Brain microvascular endothelial cell (primary cell): ENCODE measurements at regions not wholly inside any gene's neighbourhood (a gene's known extent, or its start where the extent isn't known, plus 50 kb on each side); places are given as distances from the start of the nearest gene placed in this dataset.
A peak's percentile ranks its signal among the peaks of the same experiment; 100 is the strongest.

Experiments
- DNase-seq: peaks from one replicate; pipeline ENCODE4 v3.0.0-alpha.2; 2020
- H3K27ac ChIP-seq: fragments of 250-450 bp; sonication (Bioruptor Pico); 2 replicates; pipeline ENCODE4 v1.5.1; 2020; ENCODE audit warnings: mild to moderate bottlenecking, moderate library complexity
- H3K27me3 ChIP-seq: fragments of 250-450 bp; sonication (Bioruptor Pico); replicated peaks from 2 replicates; pipeline ENCODE4 v1.5.1; 2020; ENCODE audit warnings: mild to moderate bottlenecking
- H3K36me3 ChIP-seq: fragments of 250-450 bp; sonication (Bioruptor Pico); replicated peaks from 2 replicates; pipeline ENCODE4 v1.5.1; 2020; ENCODE audit warnings: mild to moderate bottlenecking
- H3K4me3 ChIP-seq: 2 replicates; pipeline ENCODE4 v1.5.1; 2011; ENCODE audit warnings: low read depth, mild to moderate bottlenecking, control low read depth, low read length, moderate library complexity
- CTCF ChIP-seq: IDR thresholded peaks from 2 replicates; pipeline ENCODE4 v1.5.1; 2011; ENCODE audit warnings: low read depth, mild to moderate bottlenecking, moderate library complexity, low read length, control low read depth, inconsistent platforms; ENCODE audit errors: missing control alignments
- in situ Hi-C: cut with HindIII; loops from 2 replicates; pipeline ENCODE4 v1.10.0; 2017; ENCODE audit warnings: low sequenced_read_pairs, low pct_ligation_motif_present

GRCh38 chr13:72648513-72649065, 78.8 kb downstream of the MZT1 start:
- no peak for DNase-seq
- H3K27me3 ChIP-seq: no peaks in the 10 kb centered on the region
- in situ Hi-C loops: no loop called here
- no peak overlapping the region for H3K4me3 ChIP-seq
- no peaks in the 10 kb centered on the region for H3K36me3 ChIP-seq
- peak; percentile 47 for TF ChIP-seq CTCF
- no peak overlapping the region for H3K27ac ChIP-seq

GRCh38 chr13:72647422-72647821, 80.0 kb downstream of the MZT1 start:
- no peak for TF ChIP-seq CTCF

GRCh38 chr13:72645521-72645920, 81.9 kb downstream of the MZT1 start:
- Histone ChIP-seq H3K27ac (no peak overlapping the region), H3K36me3 (no peaks in the 10 kb centered on the region), H3K27me3 (no peaks in the 10 kb centered on the region), H3K4me3 (no peak overlapping the region)
- in situ Hi-C loops: no loop called here
- no peak for DNase-seq
- TF ChIP-seq CTCF: no peak

More at GRCh38 chr13:72647422-72647821, 80.0 kb downstream of the MZT1 start:
- no peak for DNase-seq
- H3K27me3 ChIP-seq: no peaks in the 10 kb centered on the region
- no peaks in the 10 kb centered on the region for H3K36me3 ChIP-seq
- no peak overlapping the region for H3K4me3 ChIP-seq
- no peak overlapping the region for H3K27ac ChIP-seq
- in situ Hi-C loops: no loop called here

GRCh38 chr13:72643311-72643989, 84.0 kb downstream of the MZT1 start:
- H3K4me3 ChIP-seq: no peak overlapping the region
- TF ChIP-seq CTCF: peak; percentile 91
- H3K27me3 ChIP-seq: no peaks in the 10 kb centered on the region
- in situ Hi-C loops: no loop called here
- peak; percentile 70 for DNase-seq
- no peak overlapping the region for H3K27ac ChIP-seq
- H3K36me3 ChIP-seq: no peaks in the 10 kb centered on the region

- in situ Hi-C loops: no loop called here
These were observed 88.1 kb downstream of the MZT1 start for GRCh38 chr13:72639377-72639776.

More at GRCh38 chr13:72639377-72639776, 88.1 kb downstream of the MZT1 start:
- Histone ChIP-seq H3K27ac (no peak overlapping the region), H3K4me3 (no peak overlapping the region), H3K27me3 (no peaks in the 10 kb centered on the region), H3K36me3 (no peaks in the 10 kb centered on the region)
- TF ChIP-seq CTCF: no peak
- no peak for DNase-seq
